B cell (primary cell): ENCODE measurements at regions not wholly inside any gene's neighbourhood (a gene's known extent, or its start where the extent isn't known, plus 50 kb on each side); places are given as distances from the start of the nearest gene placed in this dataset.

Experiments
- EZH2 ChIP-seq: IDR thresholded peaks from 2 replicates; pipeline ENCODE4 v1.6.1; 2012; ENCODE audit warnings: borderline replicate concordance, low read depth, mild to moderate bottlenecking, moderate library complexity, low read length; ENCODE audit not compliant: insufficient read depth, poor library complexity, severe bottlenecking
- TF ChIP-seq, protein P1 (sequence below): fragments of 200-600 bp; IDR thresholded peaks from one replicate; pipeline ENCODE4 v1.8.0; 2022; ENCODE audit warnings: antibody characterized with exemption, mild to moderate bottlenecking

DNA sequence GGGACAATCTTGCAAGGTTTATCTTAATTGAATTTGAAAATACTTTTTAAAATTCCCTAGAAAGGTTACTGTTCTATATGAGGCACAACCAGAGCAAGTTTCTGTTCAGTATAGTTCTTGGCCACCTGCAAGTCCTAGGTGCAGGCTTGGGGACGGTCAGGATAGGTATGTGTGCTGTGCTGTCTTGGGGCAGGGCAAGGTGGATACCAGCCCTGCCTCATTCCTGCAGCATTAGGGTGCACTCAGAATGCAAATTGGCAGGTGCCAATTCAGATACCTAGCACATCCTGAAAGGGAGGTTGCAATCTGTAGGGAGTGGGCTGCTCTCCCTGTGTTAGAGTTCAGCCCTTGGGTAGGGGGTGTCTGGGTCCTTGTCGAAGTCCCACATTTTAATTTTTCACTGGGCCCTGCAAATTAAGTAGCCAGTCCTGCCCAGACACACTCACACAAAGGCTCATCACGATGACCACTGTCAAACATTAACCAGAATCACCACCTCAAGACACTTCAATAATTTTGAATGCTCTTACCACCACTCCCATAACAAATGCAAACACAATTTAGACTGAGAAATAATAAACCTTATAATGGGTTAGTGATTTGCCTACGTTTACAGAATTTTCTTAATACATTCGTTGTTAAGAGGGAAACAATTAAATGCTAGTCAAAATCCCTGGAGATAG lies 838.0 kb upstream of the NR2F2 start:
- TF ChIP-seq, protein P1, sequence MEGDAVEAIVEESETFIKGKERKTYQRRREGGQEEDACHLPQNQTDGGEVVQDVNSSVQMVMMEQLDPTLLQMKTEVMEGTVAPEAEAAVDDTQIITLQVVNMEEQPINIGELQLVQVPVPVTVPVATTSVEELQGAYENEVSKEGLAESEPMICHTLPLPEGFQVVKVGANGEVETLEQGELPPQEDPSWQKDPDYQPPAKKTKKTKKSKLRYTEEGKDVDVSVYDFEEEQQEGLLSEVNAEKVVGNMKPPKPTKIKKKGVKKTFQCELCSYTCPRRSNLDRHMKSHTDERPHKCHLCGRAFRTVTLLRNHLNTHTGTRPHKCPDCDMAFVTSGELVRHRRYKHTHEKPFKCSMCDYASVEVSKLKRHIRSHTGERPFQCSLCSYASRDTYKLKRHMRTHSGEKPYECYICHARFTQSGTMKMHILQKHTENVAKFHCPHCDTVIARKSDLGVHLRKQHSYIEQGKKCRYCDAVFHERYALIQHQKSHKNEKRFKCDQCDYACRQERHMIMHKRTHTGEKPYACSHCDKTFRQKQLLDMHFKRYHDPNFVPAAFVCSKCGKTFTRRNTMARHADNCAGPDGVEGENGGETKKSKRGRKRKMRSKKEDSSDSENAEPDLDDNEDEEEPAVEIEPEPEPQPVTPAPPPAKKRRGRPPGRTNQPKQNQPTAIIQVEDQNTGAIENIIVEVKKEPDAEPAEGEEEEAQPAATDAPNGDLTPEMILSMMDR = no peak
- no peak for TF ChIP-seq EZH2
